K562 (cell line): ENCODE measurements at regions not wholly inside any gene's neighbourhood (a gene's known extent, or its start where the extent isn't known, plus 50 kb on each side); places are given as distances from the start of the nearest gene placed in this dataset.

Experiments
- ATAC-seq: fragments of 200-7000 bp; cut with Tn5 transposase; 3 replicates; pipeline ENCODE4 v1.9.1; 2020; ENCODE audit warnings: moderate library complexity
- BruUV-seq: library from RNA; stranded (reverse); fragments of 400-500 nt; replicated peaks from 2 replicates; lab custom pipeline; 2021; lab: Mats Ljungman, UMichigan
- CTCF ChIA-PET: fragments of 300-600 bp; formaldehyde crosslinking; extraction: SDS; loops from one replicate; lab custom pipeline; 2021; ENCODE audit warnings: low intra/inter-chr PET ratio; lab: Yijun Ruan, JAX
- POLR2A ChIA-PET: fragments of 300-600, 350-650 bp; sonication (Branson Sonifier 250); formaldehyde crosslinking; extraction: SDS; loops from one replicate; lab custom pipeline; 2021; ENCODE audit warnings: antibody characterized with exemption, inconsistent platforms; lab: Yijun Ruan, JAX
- DNase-seq, 4 experiments: peaks; one replicate each; pipeline versions ENCODE4 v3.0.0 to v3.0.0-alpha.2; 2011 to 2018; ENCODE audit warnings: low spot score in 3 of 4, mixed read lengths in 3 of 4; ENCODE audit errors: extremely low read depth in 1 of 4
- FAIRE-seq: peaks from 2 replicates; lab custom pipeline; 2011; peaks lifted over from hg19 to GRCh38; lab: Jason Lieb, UNC
- H2AFZ ChIP-seq: 2 replicates; pipeline ENCODE4 v1.6.0; 2011; ENCODE audit warnings: low read depth, low read length, control low read depth, inconsistent platforms
- H3K27ac ChIP-seq: fragments of 200-600 bp; 3 replicates; pipeline ENCODE4 v1.8.0; 2011; ENCODE audit warnings: low read depth, mild to moderate bottlenecking, control low read depth, inconsistent platforms, low read length, moderate library complexity, mixed read lengths; ENCODE audit errors: extremely low read depth
- H3K27me3 ChIP-seq, 2 experiments: fragments of 300-600 bp in 1 of 2; 2 replicates in 1 of 2; 3 replicates in 1 of 2; pipeline versions ENCODE4 v1.6.0 to v1.8.0; 2011; ENCODE audit warnings: inconsistent platforms in 2 of 2, low read length in 2 of 2, mild to moderate bottlenecking in 1 of 2, mixed read lengths in 1 of 2, moderate library complexity in 1 of 2; ENCODE audit not compliant: control insufficient read depth in 2 of 2, insufficient read depth in 2 of 2
- H3K36me3 ChIP-seq: fragments of 300-600 bp; 3 replicates; pipeline ENCODE4 v1.8.0; 2011; ENCODE audit warnings: mild to moderate bottlenecking, low read length, inconsistent platforms; ENCODE audit not compliant: control insufficient read depth, insufficient read depth
- H3K4me1 ChIP-seq, 2 experiments: fragments of 200-600 bp in 1 of 2; replicated peaks in 1 of 2; 2 replicates in 1 of 2; 3 replicates in 1 of 2; pipeline versions ENCODE4 v1.5.1 to v1.8.0; 2011; ENCODE audit warnings: inconsistent platforms in 2 of 2, low read length in 2 of 2, mild to moderate bottlenecking in 1 of 2, mixed read lengths in 1 of 2, moderate library complexity in 1 of 2; ENCODE audit not compliant: control insufficient read depth in 2 of 2, insufficient read depth in 2 of 2
- H3K4me2 ChIP-seq: 2 replicates; pipeline ENCODE4 v1.6.1; 2011; ENCODE audit warnings: low read length, control low read depth, inconsistent platforms, mixed read lengths; ENCODE audit not compliant: insufficient read depth
- H3K4me3 ChIP-seq: fragments of 200-600 bp; sonication (generic), shearing (Covaris generic); 2 replicates; pipeline ENCODE4 v1.5.1; 2016; ENCODE audit warnings: control low read depth, inconsistent platforms
- H3K79me2 ChIP-seq: fragments of 200-600 bp; 3 replicates; pipeline ENCODE4 v1.8.0; 2011; ENCODE audit warnings: low read length, inconsistent platforms; ENCODE audit not compliant: control insufficient read depth, insufficient read depth
- H3K9ac ChIP-seq, 2 experiments: 2 replicates each; pipeline versions ENCODE4 v1.6.0 to v1.6.1; 2011; ENCODE audit warnings: low read depth in 2 of 2, low read length in 2 of 2, control low read depth in 1 of 2, inconsistent platforms in 1 of 2, mild to moderate bottlenecking in 1 of 2, mixed read lengths in 1 of 2; ENCODE audit not compliant: insufficient read depth in 1 of 2
- H3K9me1 ChIP-seq: one replicate; pipeline ENCODE4 v1.6.0; 2011; ENCODE audit warnings: inconsistent platforms, mild to moderate bottlenecking, low read length, moderate library complexity; ENCODE audit not compliant: control insufficient read depth, insufficient read depth
- H3K9me3 ChIP-seq: replicated peaks from 2 replicates; pipeline ENCODE4 v1.5.1; 2011; ENCODE audit warnings: low read depth, low read length, inconsistent platforms; ENCODE audit not compliant: control insufficient read depth, insufficient read depth
- H4K20me1 ChIP-seq: replicated peaks from 2 replicates; pipeline ENCODE4 v1.6.1; 2011; ENCODE audit warnings: low read length, inconsistent platforms, mixed read lengths; ENCODE audit not compliant: control insufficient read depth, insufficient read depth
- CBFA2T3 ChIP-seq: fragments of 450-650 bp; IDR thresholded peaks from 2 replicates; pipeline ENCODE4 v1.6.1; 2017
- CBFB ChIP-seq: sonication (generic); formaldehyde crosslinking; IDR thresholded peaks from 2 replicates; pipeline ENCODE4 v1.4.0; 2020; ENCODE audit warnings: mild to moderate bottlenecking, missing genetic modification reagents
- CBX3 ChIP-seq, 2 experiments: IDR thresholded peaks; 1 replicate in 1 of 2; 2 replicates in 1 of 2; pipeline ENCODE4 v1.6.1; 2012; ENCODE audit warnings: inconsistent platforms in 2 of 2, low read length in 2 of 2, borderline replicate concordance in 1 of 2, control low read depth in 1 of 2
- DNMT1 ChIP-seq: fragments of 450-650 bp; IDR thresholded peaks from 2 replicates; pipeline ENCODE4 v1.6.1; 2016; ENCODE audit warnings: antibody characterized with exemption, mild to moderate bottlenecking
- JUND ChIP-seq, 2 experiments: IDR thresholded peaks; 2 replicates in 1 of 2; 3 replicates in 1 of 2; pipeline ENCODE4 v1.6.1; 2011; ENCODE audit warnings: borderline replicate concordance in 2 of 2, low read depth in 2 of 2, low read length in 2 of 2, improper control_type of control experiment in 1 of 2, missing biosample characterization in 1 of 2, missing genetic modification characterization in 1 of 2, missing genetic modification reagents in 1 of 2
- KLF1 ChIP-seq: fragments of 450-650 bp; IDR thresholded peaks from 2 replicates; pipeline ENCODE4 v1.6.1; 2016; ENCODE audit warnings: missing genetic modification characterization, missing compliant biosample characterization
- NCOA6 ChIP-seq: fragments of 450-650 bp; IDR thresholded peaks from 2 replicates; pipeline ENCODE4 v1.6.1; 2017; ENCODE audit warnings: mild to moderate bottlenecking
- RCOR1 ChIP-seq, 2 experiments: IDR thresholded peaks; 2 replicates each; pipeline ENCODE4 v1.6.1; 2012; ENCODE audit warnings: low read depth in 2 of 2, low read length in 2 of 2, borderline replicate concordance in 1 of 2, improper control_type of control experiment in 1 of 2
- RNF2 ChIP-seq: sonication (generic); IDR thresholded peaks from 2 replicates; pipeline ENCODE4 v1.6.1; 2016
- SAP30 ChIP-seq: fragments of 200-600 bp; sonication (generic); IDR thresholded peaks from 2 replicates; pipeline ENCODE4 v1.6.1; 2012; ENCODE audit warnings: borderline replicate concordance, low read depth, mild to moderate bottlenecking, moderate library complexity, low read length, control low read depth, inconsistent platforms; ENCODE audit not compliant: insufficient read depth, poor library complexity, severe bottlenecking
- U2AF1 ChIP-seq: fragments of 200-400 bp; formaldehyde crosslinking; optimal IDR thresholded peaks from 2 replicates; pipeline ENCODE3; 2017; ENCODE audit warnings: mild to moderate bottlenecking, low read depth, low read length, moderate library complexity
- ZBTB7A ChIP-seq: IDR thresholded peaks from 2 replicates; pipeline ENCODE4 v1.6.1; 2011; ENCODE audit warnings: low read depth, mild to moderate bottlenecking, low read length, moderate library complexity, borderline replicate concordance; ENCODE audit not compliant: control insufficient read depth
- ZFP30 ChIP-seq: fragments of 250-450 bp; sonication (Bioruptor Pico); IDR thresholded peaks from 2 replicates; pipeline ENCODE4 v1.8.0; 2022; ENCODE audit warnings: moderate library complexity, mild to moderate bottlenecking, inconsistent platforms, borderline replicate concordance
- ZNF224 ChIP-seq: sonication (generic); formaldehyde crosslinking; IDR thresholded peaks from 2 replicates; pipeline ENCODE4 v1.8.0; 2022; ENCODE audit warnings: mild to moderate bottlenecking, missing genetic modification reagents
- ZNF785 ChIP-seq: fragments of 250-450 bp; sonication (Bioruptor Pico); IDR thresholded peaks from 2 replicates; pipeline ENCODE4 v1.4.0; 2020; ENCODE audit warnings: mild to moderate bottlenecking
- WGBS: fragments of 100-300 bp; shearing (Covaris generic); methylation state at CpG from one replicate; pipeline ENCODE4 v1.1.6; 2016; ENCODE audit warnings: low coverage, mixed read lengths; ENCODE audit not compliant: insufficient coverage; ENCODE audit errors: missing lambda C conversion rate; 5-methylcytosine and 5-hydroxymethylcytosine counted together
- in situ Hi-C: fragments of 300-500 bp; cut with MboI; formaldehyde crosslinking; loops from 4 replicates; pipeline ENCODE4 v1.15.0; 2018; ENCODE audit warnings: inconsistent platforms, mixed read lengths
- intact Hi-C: fragments of 100-400 bp; cut with micrococcal nuclease; formaldehyde crosslinking; loops from 2 replicates; pipeline ENCODE4 v1.14.2; 2022

GRCh38 chr17:34010534-34010933 is 244.6 kb upstream of the CCL2 start:
- ChIA-PET CTCF (no interaction called here), POLR2A (no interaction called here)
- 0% methylated on average over 2 of the region's 2 CpGs for WGBS
- Histone ChIP-seq H3K4me2 (no peak overlapping the region), H3K4me3 (no peak overlapping the region), H2AFZ (no peak overlapping the region), H3K9me1 (no peaks in the 10 kb centered on the region), H4K20me1 (no peaks in the 10 kb centered on the region), H3K79me2 (no peaks in the 10 kb centered on the region), H3K36me3 (no peaks in the 10 kb centered on the region), H3K9ac (no peak overlapping the region), H3K9me3 (no peaks in the 10 kb centered on the region), H3K4me1 (no peaks in the 10 kb centered on the region), H3K27me3 (peaks cover 0 to 26% of the 10 kb centered on the region in 2 experiments; a peak in 2 of 5 replicates), H3K27ac (no peak overlapping the region)
- DNase-seq (no peak), ATAC-seq (no peak), FAIRE-seq (no peak)
- in situ Hi-C loops: no loop called here
- TF ChIP-seq ZNF224 (CRISPR knock-in tag) (no peak), JUND (IDR thresholded peaks at IDR 0.05; ENCODE audit: borderline replicate concordance, low read depth, low read length) (no peak), JUND (tag; IDR thresholded peaks at IDR 0.05; ENCODE audit: borderline replicate concordance, low read depth, low read length) (no peak), NCOA6 (no peak), RNF2 (no peak), U2AF1 (no peak), SAP30 (no peak), ZNF785 (no peak), DNMT1 (no peak), KLF1 (tag) (no peak), RCOR1 (IDR thresholded peaks at IDR 0.05; ENCODE audit: borderline replicate concordance in 1 of 2, low read depth in 2 of 2, low read length in 2 of 2) (no peak), CBX3 (IDR thresholded peaks at IDR 0.05; ENCODE audit: borderline replicate concordance in 1 of 2, low read length in 2 of 2) (no peak), CBFB (CRISPR knock-in tag) (no peak), ZFP30 (CRISPR knock-in tag) (no peak), CBFA2T3 (no peak), ZBTB7A (no peak)
- intact Hi-C loops: no loop called here
- BruUV-seq: no TSS peak
